PC-3 (cell line): ENCODE measurements at regions not wholly inside any gene's neighbourhood (a gene's known extent, or its start where the extent isn't known, plus 50 kb on each side); places are given as distances from the start of the nearest gene placed in this dataset.

Experiments used
- ATAC-seq: fragments of 200-7000 bp; cut with Tn5 transposase; 2 replicates; pipeline ENCODE4 v1.9.1; 2020; ENCODE audit warnings: mild to moderate bottlenecking, moderate library complexity
- BruUV-seq: library from RNA; stranded (reverse); fragments of 400-500 nt; replicated peaks from 2 replicates; lab custom pipeline; 2021; lab: Mats Ljungman, UMichigan
- CTCF ChIA-PET: fragments of 300-600 bp; sonication (Branson Sonifier 250); formaldehyde crosslinking; loops from one replicate; lab custom pipeline; 2022; ENCODE audit warnings: antibody characterized with exemption; lab: Charles Lee
- POLR2A ChIA-PET: fragments of 300-600 bp; sonication (Branson Sonifier 250); formaldehyde crosslinking; loops from one replicate; lab custom pipeline; 2022; ENCODE audit warnings: antibody characterized with exemption; ENCODE audit not compliant: unreplicated experiment; lab: Charles Lee
- DNase-seq: peaks from one replicate; pipeline ENCODE4 v3.0.0-alpha.2; 2015
- H2AFZ ChIP-seq: fragments of 300-600 bp; sonication (generic); 2 replicates; pipeline ENCODE4 v1.6.0; 2016; ENCODE audit warnings: antibody characterized with exemption, low read length
- H3F3A ChIP-seq: fragments of 300-600 bp; sonication (generic); one replicate; pipeline ENCODE4 v1.6.0; 2017; ENCODE audit warnings: antibody characterized with exemption, low read length, control low read depth, mild to moderate bottlenecking; ENCODE audit not compliant: unreplicated experiment
- H3K27ac ChIP-seq: fragments of 300-600 bp; sonication (generic); 2 replicates; pipeline ENCODE4 v1.5.1; 2016; ENCODE audit warnings: mild to moderate bottlenecking, low read length
- H3K27me3 ChIP-seq: fragments of 300-600 bp; sonication (generic); 2 replicates; pipeline ENCODE4 v1.6.1; 2016; ENCODE audit warnings: low read length, mixed read lengths
- H3K36me3 ChIP-seq: fragments of 300-600 bp; sonication (generic); 2 replicates; pipeline ENCODE4 v1.6.1; 2016; ENCODE audit warnings: low read depth, mixed run types, low read length, mixed read lengths
- H3K4me1 ChIP-seq: fragments of 300-600 bp; sonication (generic); 2 replicates; pipeline ENCODE4 v1.5.1; 2016; ENCODE audit warnings: low read length; ENCODE audit not compliant: insufficient read depth
- H3K4me2 ChIP-seq: fragments of 300-600 bp; sonication (generic); 2 replicates; pipeline ENCODE4 v1.6.0; 2016; ENCODE audit warnings: low read length
- H3K4me3 ChIP-seq: fragments of 300-600 bp; sonication (generic); 2 replicates; pipeline ENCODE4 v1.5.1; 2016; ENCODE audit warnings: mild to moderate bottlenecking, low read length, mixed read lengths
- H3K79me2 ChIP-seq: fragments of 300-600 bp; sonication (generic); 2 replicates; pipeline ENCODE4 v1.6.1; 2017; ENCODE audit warnings: low read length, mixed read lengths
- H3K9ac ChIP-seq: fragments of 300-600 bp; sonication (generic); 2 replicates; pipeline ENCODE4 v1.6.0; 2016; ENCODE audit warnings: mild to moderate bottlenecking, low read length
- H3K9me2 ChIP-seq: fragments of 300-600 bp; sonication (generic); replicated peaks from 2 replicates; pipeline ENCODE4 v1.6.1; 2016; ENCODE audit warnings: mixed run types, low read length, mixed read lengths
- H3K9me3 ChIP-seq: fragments of 300-600 bp; sonication (generic); 2 replicates; pipeline ENCODE4 v1.6.1; 2016; ENCODE audit warnings: low read length, mixed read lengths
- H4K20me1 ChIP-seq: fragments of 300-600 bp; sonication (generic); 2 replicates; pipeline ENCODE4 v1.6.1; 2016; ENCODE audit warnings: low read length, mixed read lengths
- CTCF ChIP-seq: fragments of 300-600 bp; sonication (generic); conservative IDR thresholded peaks from 2 replicates; pipeline ENCODE4 v1.5.1; 2017; ENCODE audit warnings: antibody characterized with exemption, low read depth, mild to moderate bottlenecking, low read length
- EZH2 ChIP-seq: fragments of 300-600 bp; sonication (generic); IDR thresholded peaks from one replicate; pipeline ENCODE4 v1.6.1; 2017; ENCODE audit warnings: antibody characterized with exemption, mild to moderate bottlenecking, low read length; ENCODE audit not compliant: unreplicated experiment
- EZH2phosphoT487 ChIP-seq: fragments of 300-600 bp; sonication (generic); IDR thresholded peaks from 2 replicates; pipeline ENCODE4 v1.6.1; 2018; ENCODE audit warnings: mild to moderate bottlenecking, antibody characterized with exemption, low read length, borderline replicate concordance
- intact Hi-C: fragments of 100-400 bp; cut with micrococcal nuclease; formaldehyde crosslinking; loops from 2 replicates; pipeline ENCODE4 v1.9.0; 2023

GRCh38 chr2:119086327-119086726 is 72.2 kb downstream of the C1QL2 start:
- no peak overlapping the region for H3K4me2 ChIP-seq
- no peaks in the 10 kb centered on the region for H3K9me3 ChIP-seq
- no peaks in the 10 kb centered on the region for H4K20me1 ChIP-seq
- H2AFZ ChIP-seq, result no peak overlapping the region
- no peaks in the 10 kb centered on the region for H3K79me2 ChIP-seq
- TF ChIP-seq CTCF (no peak), EZH2phosphoT487 (no peak), EZH2 (no peak)
- CTCF ChIA-PET, result no interaction called here
- no peak overlapping the region for H3K4me3 ChIP-seq
- BruUV-seq, result no TSS peak
- ATAC-seq (no peak), DNase-seq (no peak)
- POLR2A ChIA-PET, result no interaction called here
- H3K36me3 ChIP-seq, result no peaks in the 10 kb centered on the region
- H3F3A ChIP-seq, result no peaks in the 10 kb centered on the region
- H3K27ac ChIP-seq, result no peak overlapping the region
- H3K9ac ChIP-seq, result no peak overlapping the region
- intact Hi-C loops, result no loop called here
- no peaks in the 10 kb centered on the region for H3K9me2 ChIP-seq
- peaks cover 75% of the 10 kb centered on the region for H3K27me3 ChIP-seq
- no peaks in the 10 kb centered on the region for H3K4me1 ChIP-seq

- no peaks in the 10 kb centered on the region for H3K9me3 ChIP-seq
- H3K79me2 ChIP-seq, result no peaks in the 10 kb centered on the region
- no peaks in the 10 kb centered on the region for H3K9me2 ChIP-seq
- POLR2A ChIA-PET, result no interaction called here
- ATAC-seq, result no peak
- no peaks in the 10 kb centered on the region for H3F3A ChIP-seq
- no peaks in the 10 kb centered on the region for H4K20me1 ChIP-seq
- CTCF ChIA-PET, result no interaction called here
- H3K9ac ChIP-seq, result no peak overlapping the region
- TF ChIP-seq CTCF (no peak), EZH2 (no peak), EZH2phosphoT487 (no peak)
- no peaks in the 10 kb centered on the region for H3K4me1 ChIP-seq
- H3K27me3 ChIP-seq, result peaks cover 68% of the 10 kb centered on the region
- no peaks in the 10 kb centered on the region for H3K36me3 ChIP-seq
- H3K4me2 ChIP-seq, result no peak overlapping the region
- H3K4me3 ChIP-seq, result no peak overlapping the region
- no peak for DNase-seq
- BruUV-seq, result no TSS peak
- no peak overlapping the region for H3K27ac ChIP-seq
- no peak overlapping the region for H2AFZ ChIP-seq
- intact Hi-C loops, result no loop called here
Measured at GRCh38 chr2:119085613-119086012, 72.9 kb downstream of the C1QL2 start.

- Histone ChIP-seq H3K9me2 (no peaks in the 10 kb centered on the region), H2AFZ (no peak overlapping the region), H4K20me1 (no peaks in the 10 kb centered on the region), H3K79me2 (no peaks in the 10 kb centered on the region), H3K4me1 (no peaks in the 10 kb centered on the region), H3K4me3 (no peak overlapping the region), H3K27ac (no peak overlapping the region), H3K27me3 (peaks cover 59% of the 10 kb centered on the region), H3F3A (no peaks in the 10 kb centered on the region), H3K9ac (no peak overlapping the region), H3K36me3 (no peaks in the 10 kb centered on the region), H3K9me3 (no peaks in the 10 kb centered on the region), H3K4me2 (no peak overlapping the region)
- no TSS peak for BruUV-seq
- intact Hi-C loops, result no loop called here
- no peak for TF ChIP-seq EZH2
- TF ChIP-seq EZH2phosphoT487, result no peak
- no peak for TF ChIP-seq CTCF
- DNase-seq, result no peak
- no peak for ATAC-seq
- ChIA-PET POLR2A (no interaction called here), CTCF (no interaction called here)
Measured at GRCh38 chr2:119083416-119083815, 75.1 kb downstream of the C1QL2 start.
